Activated CD8-positive, alpha-beta T cell treated with anti-CD3 and anti-CD28 coated beads for 36 hours (primary cell): ENCODE measurements at regions not wholly inside any gene's neighbourhood (a gene's known extent, or its start where the extent isn't known, plus 50 kb on each side); places are given as distances from the start of the nearest gene placed in this dataset.

Experiments used
- ATAC-seq: fragments of 200-7000 bp; cut with Tn5 transposase; one replicate; pipeline ENCODE4 v1.10.0; 2021; ENCODE audit warnings: mild to moderate bottlenecking, moderate library complexity
- CTCF ChIA-PET: fragments of 350-600 bp; sonication (Branson Sonifier 250); formaldehyde crosslinking; loops from one replicate; lab custom pipeline; 2021; ENCODE audit warnings: antibody characterized with exemption; lab: Charles Lee
- POLR2A ChIA-PET: fragments of 350-600 bp; sonication (Branson Sonifier 250); formaldehyde crosslinking; loops from one replicate; lab custom pipeline; 2021; ENCODE audit warnings: antibody characterized with exemption; lab: Charles Lee
- DNase-seq: peaks from one replicate; pipeline ENCODE4 v3.0.0-alpha.2; 2020
- H3K27ac Mint-ChIP-seq: one replicate; pipeline ENCODE4 v1.8.0; 2021; ENCODE audit warnings: mild to moderate bottlenecking, mixed read lengths
- H3K27me3 Mint-ChIP-seq: one replicate; pipeline ENCODE4 v1.8.0; 2021; ENCODE audit warnings: mixed read lengths
- H3K36me3 Mint-ChIP-seq: one replicate; pipeline ENCODE4 v1.8.0; 2021; ENCODE audit warnings: low read depth, mixed read lengths
- H3K4me1 Mint-ChIP-seq: one replicate; pipeline ENCODE4 v1.8.0; 2021; ENCODE audit warnings: low read depth, mixed read lengths
- H3K4me3 Mint-ChIP-seq: one replicate; pipeline ENCODE4 v1.8.0; 2021; ENCODE audit warnings: mild to moderate bottlenecking, moderate library complexity, mixed read lengths
- H3K9me3 Mint-ChIP-seq: one replicate; pipeline ENCODE4 v1.8.0; 2021; ENCODE audit warnings: mixed read lengths
- CTCF ChIP-seq: fragments of 200-600 bp; IDR thresholded peaks from one replicate; pipeline ENCODE4 v1.8.0; 2022; ENCODE audit warnings: antibody characterized with exemption, mild to moderate bottlenecking
- intact Hi-C: fragments of 100-400 bp; cut with micrococcal nuclease; formaldehyde crosslinking; loops from one replicate; pipeline ENCODE4 v1.10.0; 2022

- CTCF ChIA-PET = no interaction called here
- Mint-ChIP-seq H3K36me3 (no peaks in the 10 kb centered on the region), H3K27me3 (no peaks in the 10 kb centered on the region), H3K4me3 (no peak overlapping the region), H3K4me1 (no peaks in the 10 kb centered on the region), H3K27ac (no peak overlapping the region), H3K9me3 (no peaks in the 10 kb centered on the region)
- intact Hi-C loops = no loop called here
- ATAC-seq (no peak), DNase-seq (no peak)
- POLR2A ChIA-PET = no interaction called here
- no peak for TF ChIP-seq CTCF
Observed at GRCh38 chr6:170137176-170137891, 153.5 kb downstream of the DLL1 start.

- no peaks in the 10 kb centered on the region for H3K27me3 Mint-ChIP-seq
- intact Hi-C loops = no loop called here
- POLR2A ChIA-PET = no interaction called here
- CTCF ChIA-PET = no interaction called here
- TF ChIP-seq CTCF = no peak
- H3K27ac Mint-ChIP-seq = no peak overlapping the region
- no peaks in the 10 kb centered on the region for H3K36me3 Mint-ChIP-seq
- no peaks in the 10 kb centered on the region for H3K4me1 Mint-ChIP-seq
- no peaks in the 10 kb centered on the region for H3K9me3 Mint-ChIP-seq
- ATAC-seq = no peak
- no peak for DNase-seq
- no peak overlapping the region for H3K4me3 Mint-ChIP-seq
Observed at GRCh38 chr6:170136541-170137175, 154.2 kb downstream of the DLL1 start.

- ATAC-seq = no peak
- ChIA-PET POLR2A (interaction anchor here (0.8 kb wide), 1 partner anchor 20 kb away, joined by 3 read pairs; no protein-coding TSS in a partner anchor), CTCF (no interaction called here)
- no peak for TF ChIP-seq CTCF
- H3K4me1 Mint-ChIP-seq = no peaks in the 10 kb centered on the region
- H3K9me3 Mint-ChIP-seq = no peaks in the 10 kb centered on the region
- no peaks in the 10 kb centered on the region for H3K36me3 Mint-ChIP-seq
- intact Hi-C loops = no loop called here
- H3K27ac Mint-ChIP-seq = no peak overlapping the region
- no peaks in the 10 kb centered on the region for H3K27me3 Mint-ChIP-seq
- DNase-seq = no peak
- H3K4me3 Mint-ChIP-seq = no peak overlapping the region
Observed at GRCh38 chr6:170135821-170136471, 154.9 kb downstream of the DLL1 start.

- ATAC-seq = no peak
- no peak for TF ChIP-seq CTCF
- intact Hi-C loops = no loop called here
- H3K36me3 Mint-ChIP-seq = no peaks in the 10 kb centered on the region
- H3K4me3 Mint-ChIP-seq = no peak overlapping the region
- POLR2A ChIA-PET = interaction anchor here (0.8 kb wide), 1 partner anchor 19 kb away, joined by 3 read pairs; no protein-coding TSS in a partner anchor
- H3K4me1 Mint-ChIP-seq = no peaks in the 10 kb centered on the region
- no peaks in the 10 kb centered on the region for H3K9me3 Mint-ChIP-seq
- CTCF ChIA-PET = no interaction called here
- no peaks in the 10 kb centered on the region for H3K27me3 Mint-ChIP-seq
- no peak for DNase-seq
- no peak overlapping the region for H3K27ac Mint-ChIP-seq
Observed at GRCh38 chr6:170135461-170135820, 155.4 kb downstream of the DLL1 start.
